GM23338 (cell line): ENCODE measurements at regions not wholly inside any gene's neighbourhood (a gene's known extent, or its start where the extent isn't known, plus 50 kb on each side); places are given as distances from the start of the nearest gene placed in this dataset.

Source experiments
- ATAC-seq: fragments of 200-7000 bp; cut with Tn5 transposase; 3 replicates; pipeline ENCODE4 v1.9.1; 2020
- DNase-seq: peaks from one replicate; pipeline ENCODE4 v3.0.0-alpha.2; 2015; ENCODE audit warnings: low spot score
- H2AFZ ChIP-seq: fragments of 200-600 bp; sonication (generic); 2 replicates; pipeline ENCODE4 v1.8.0; 2016; ENCODE audit warnings: antibody characterized with exemption, mild to moderate bottlenecking, moderate library complexity
- H3F3A ChIP-seq: fragments of 200-600 bp; sonication (generic); replicated peaks from 2 replicates; pipeline ENCODE4 v1.8.0; 2017; ENCODE audit warnings: antibody characterized with exemption, mixed run types, low read depth
- H3K27ac ChIP-seq: fragments of 200-600 bp; sonication (generic); 2 replicates; pipeline ENCODE4 v1.6.1; 2016; ENCODE audit warnings: low read depth
- H3K27me3 ChIP-seq: fragments of 200-600 bp; sonication (generic); 2 replicates; pipeline ENCODE4 v1.8.0; 2016; ENCODE audit warnings: mild to moderate bottlenecking, mixed run types, moderate library complexity; ENCODE audit not compliant: insufficient read depth
- H3K36me3 ChIP-seq: fragments of 200-600 bp; sonication (generic); 2 replicates; pipeline ENCODE4 v1.8.0; 2016; ENCODE audit warnings: mild to moderate bottlenecking; ENCODE audit not compliant: insufficient read depth
- H3K4me1 ChIP-seq: fragments of 200-600 bp; sonication (generic); 2 replicates; pipeline ENCODE4 v1.8.0; 2016; ENCODE audit warnings: mild to moderate bottlenecking, moderate library complexity; ENCODE audit not compliant: insufficient read depth
- H3K4me2 ChIP-seq: fragments of 200-600 bp; sonication (generic); 2 replicates; pipeline ENCODE4 v1.7.1; 2017; ENCODE audit warnings: mixed run types
- H3K4me3 ChIP-seq: fragments of 200-600 bp; sonication (generic); 2 replicates; pipeline ENCODE4 v1.6.1; 2016; ENCODE audit warnings: mixed run types
- H3K79me2 ChIP-seq: fragments of 200-600 bp; sonication (generic); replicated peaks from 2 replicates; pipeline ENCODE4 v1.8.0; 2017; ENCODE audit warnings: mild to moderate bottlenecking; ENCODE audit not compliant: insufficient read depth
- H3K9me2 ChIP-seq: fragments of 200-600 bp; sonication (generic); 2 replicates; pipeline ENCODE4 v1.8.0; 2017; ENCODE audit not compliant: insufficient read depth
- H4K20me1 ChIP-seq: fragments of 200-600 bp; sonication (generic); replicated peaks from 2 replicates; pipeline ENCODE4 v1.8.0; 2017; ENCODE audit warnings: mild to moderate bottlenecking; ENCODE audit not compliant: insufficient read depth
- H3K27ac Mint-ChIP-seq: 2 replicates; pipeline ENCODE4 v1.8.0; 2020; ENCODE audit warnings: inconsistent platforms, mild to moderate bottlenecking, moderate library complexity, mixed read lengths
- H3K27me3 Mint-ChIP-seq: 3 replicates; pipeline ENCODE4 v1.8.0; 2022; ENCODE audit warnings: low read depth, mild to moderate bottlenecking, moderate library complexity, mixed read lengths, inconsistent platforms; ENCODE audit not compliant: insufficient read depth, poor library complexity
- H3K36me3 Mint-ChIP-seq: 3 replicates; pipeline ENCODE4 v1.8.0; 2021; ENCODE audit warnings: low read depth, mild to moderate bottlenecking, inconsistent platforms, moderate library complexity, mixed read lengths
- H3K4me1 Mint-ChIP-seq: 3 replicates; pipeline ENCODE4 v1.8.0; 2020; ENCODE audit warnings: mild to moderate bottlenecking, inconsistent platforms, mixed read lengths
- H3K4me3 Mint-ChIP-seq: 3 replicates; pipeline ENCODE4 v1.8.0; 2021; ENCODE audit warnings: moderate library complexity, mild to moderate bottlenecking, inconsistent platforms, mixed read lengths
- H3K9me3 Mint-ChIP-seq: 3 replicates; pipeline ENCODE4 v1.8.0; 2020; ENCODE audit warnings: moderate library complexity, mild to moderate bottlenecking, inconsistent platforms, mixed read lengths
- CREB1 ChIP-seq: fragments of 250-450 bp; sonication (Bioruptor Pico); IDR thresholded peaks from 2 replicates; pipeline ENCODE4 v1.5.0; 2020; ENCODE audit warnings: low read depth, mild to moderate bottlenecking, moderate library complexity
- NANOG ChIP-seq: IDR thresholded peaks from 2 replicates; pipeline ENCODE4 v1.6.1; 2016; ENCODE audit warnings: antibody characterized with exemption, borderline replicate concordance
- POLR2AphosphoS5 ChIP-seq: IDR thresholded peaks from 2 replicates; pipeline ENCODE4 v1.6.1; 2016; ENCODE audit warnings: antibody characterized with exemption, low read depth
- STAT1 ChIP-seq: IDR thresholded peaks from one replicate; pipeline ENCODE4 v1.6.1; 2016; ENCODE audit warnings: antibody characterized with exemption; ENCODE audit not compliant: unreplicated experiment
- ZNF114 ChIP-seq: fragments of 250-450 bp; sonication (Bioruptor Pico); IDR thresholded peaks from 2 replicates; pipeline ENCODE4 v1.5.0; 2020; ENCODE audit warnings: mild to moderate bottlenecking, moderate library complexity
- TF ChIP-seq, protein P1 (sequence below): IDR thresholded peaks from one replicate; pipeline ENCODE4 v1.6.1; 2018; ENCODE audit warnings: antibody characterized with exemption; ENCODE audit not compliant: unreplicated experiment
- TF ChIP-seq, protein P2 (sequence below): IDR thresholded peaks from 2 replicates; pipeline ENCODE4 v1.6.1; 2016; ENCODE audit warnings: antibody characterized with exemption
- TF ChIP-seq, protein P3 (sequence below): fragments of 250-450 bp; sonication (Bioruptor Pico); IDR thresholded peaks from 2 replicates; pipeline ENCODE4 v1.5.0; 2020; ENCODE audit warnings: mild to moderate bottlenecking, moderate library complexity

DNA sequence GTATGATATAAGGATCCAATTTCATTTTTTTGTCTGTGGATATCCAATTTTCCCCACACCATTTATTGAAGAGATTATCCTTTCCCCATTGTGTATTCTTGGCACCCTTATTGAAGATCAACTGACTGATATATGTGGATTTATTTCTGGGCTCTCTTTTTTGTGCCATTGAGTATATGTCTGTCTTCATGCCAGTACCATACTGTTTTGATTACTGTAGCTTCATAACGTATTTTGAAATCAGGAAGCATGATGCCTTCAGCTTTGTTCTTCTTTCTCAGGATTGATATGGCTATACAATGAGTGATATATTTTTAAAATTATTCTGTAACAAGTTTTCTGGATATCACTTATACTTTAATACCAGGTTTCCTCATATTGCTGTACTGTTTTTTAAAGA lies 58.1 kb upstream of the DLX2 start:
- Histone ChIP-seq H3F3A (no peaks in the 10 kb centered on the region), H3K27me3 (no peaks in the 10 kb centered on the region), H3K4me2 (no peak overlapping the region), H3K4me3 (no peak overlapping the region), H3K27ac (no peak overlapping the region), H3K4me1 (no peaks in the 10 kb centered on the region), H3K9me2 (no peaks in the 10 kb centered on the region), H3K36me3 (no peaks in the 10 kb centered on the region), H4K20me1 (no peaks in the 10 kb centered on the region), H3K79me2 (no peaks in the 10 kb centered on the region), H2AFZ (no peak overlapping the region)
- H3K36me3 Mint-ChIP-seq = peaks cover 5% of the 10 kb centered on the region; the same call in 2 of the 3 replicates
- no peaks in the 10 kb centered on the region for H3K27me3 Mint-ChIP-seq
- DNase-seq (no peak), ATAC-seq (no peak)
- no peak for TF ChIP-seq CREB1 (CRISPR knock-in tag)
- TF ChIP-seq STAT1 = no peak
- TF ChIP-seq, protein P1, sequence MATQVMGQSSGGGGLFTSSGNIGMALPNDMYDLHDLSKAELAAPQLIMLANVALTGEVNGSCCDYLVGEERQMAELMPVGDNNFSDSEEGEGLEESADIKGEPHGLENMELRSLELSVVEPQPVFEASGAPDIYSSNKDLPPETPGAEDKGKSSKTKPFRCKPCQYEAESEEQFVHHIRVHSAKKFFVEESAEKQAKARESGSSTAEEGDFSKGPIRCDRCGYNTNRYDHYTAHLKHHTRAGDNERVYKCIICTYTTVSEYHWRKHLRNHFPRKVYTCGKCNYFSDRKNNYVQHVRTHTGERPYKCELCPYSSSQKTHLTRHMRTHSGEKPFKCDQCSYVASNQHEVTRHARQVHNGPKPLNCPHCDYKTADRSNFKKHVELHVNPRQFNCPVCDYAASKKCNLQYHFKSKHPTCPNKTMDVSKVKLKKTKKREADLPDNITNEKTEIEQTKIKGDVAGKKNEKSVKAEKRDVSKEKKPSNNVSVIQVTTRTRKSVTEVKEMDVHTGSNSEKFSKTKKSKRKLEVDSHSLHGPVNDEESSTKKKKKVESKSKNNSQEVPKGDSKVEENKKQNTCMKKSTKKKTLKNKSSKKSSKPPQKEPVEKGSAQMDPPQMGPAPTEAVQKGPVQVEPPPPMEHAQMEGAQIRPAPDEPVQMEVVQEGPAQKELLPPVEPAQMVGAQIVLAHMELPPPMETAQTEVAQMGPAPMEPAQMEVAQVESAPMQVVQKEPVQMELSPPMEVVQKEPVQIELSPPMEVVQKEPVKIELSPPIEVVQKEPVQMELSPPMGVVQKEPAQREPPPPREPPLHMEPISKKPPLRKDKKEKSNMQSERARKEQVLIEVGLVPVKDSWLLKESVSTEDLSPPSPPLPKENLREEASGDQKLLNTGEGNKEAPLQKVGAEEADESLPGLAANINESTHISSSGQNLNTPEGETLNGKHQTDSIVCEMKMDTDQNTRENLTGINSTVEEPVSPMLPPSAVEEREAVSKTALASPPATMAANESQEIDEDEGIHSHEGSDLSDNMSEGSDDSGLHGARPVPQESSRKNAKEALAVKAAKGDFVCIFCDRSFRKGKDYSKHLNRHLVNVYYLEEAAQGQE = no peak
- TF ChIP-seq, protein P2, sequence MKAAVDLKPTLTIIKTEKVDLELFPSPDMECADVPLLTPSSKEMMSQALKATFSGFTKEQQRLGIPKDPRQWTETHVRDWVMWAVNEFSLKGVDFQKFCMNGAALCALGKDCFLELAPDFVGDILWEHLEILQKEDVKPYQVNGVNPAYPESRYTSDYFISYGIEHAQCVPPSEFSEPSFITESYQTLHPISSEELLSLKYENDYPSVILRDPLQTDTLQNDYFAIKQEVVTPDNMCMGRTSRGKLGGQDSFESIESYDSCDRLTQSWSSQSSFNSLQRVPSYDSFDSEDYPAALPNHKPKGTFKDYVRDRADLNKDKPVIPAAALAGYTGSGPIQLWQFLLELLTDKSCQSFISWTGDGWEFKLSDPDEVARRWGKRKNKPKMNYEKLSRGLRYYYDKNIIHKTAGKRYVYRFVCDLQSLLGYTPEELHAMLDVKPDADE = no peak
- TF ChIP-seq, protein P3, sequence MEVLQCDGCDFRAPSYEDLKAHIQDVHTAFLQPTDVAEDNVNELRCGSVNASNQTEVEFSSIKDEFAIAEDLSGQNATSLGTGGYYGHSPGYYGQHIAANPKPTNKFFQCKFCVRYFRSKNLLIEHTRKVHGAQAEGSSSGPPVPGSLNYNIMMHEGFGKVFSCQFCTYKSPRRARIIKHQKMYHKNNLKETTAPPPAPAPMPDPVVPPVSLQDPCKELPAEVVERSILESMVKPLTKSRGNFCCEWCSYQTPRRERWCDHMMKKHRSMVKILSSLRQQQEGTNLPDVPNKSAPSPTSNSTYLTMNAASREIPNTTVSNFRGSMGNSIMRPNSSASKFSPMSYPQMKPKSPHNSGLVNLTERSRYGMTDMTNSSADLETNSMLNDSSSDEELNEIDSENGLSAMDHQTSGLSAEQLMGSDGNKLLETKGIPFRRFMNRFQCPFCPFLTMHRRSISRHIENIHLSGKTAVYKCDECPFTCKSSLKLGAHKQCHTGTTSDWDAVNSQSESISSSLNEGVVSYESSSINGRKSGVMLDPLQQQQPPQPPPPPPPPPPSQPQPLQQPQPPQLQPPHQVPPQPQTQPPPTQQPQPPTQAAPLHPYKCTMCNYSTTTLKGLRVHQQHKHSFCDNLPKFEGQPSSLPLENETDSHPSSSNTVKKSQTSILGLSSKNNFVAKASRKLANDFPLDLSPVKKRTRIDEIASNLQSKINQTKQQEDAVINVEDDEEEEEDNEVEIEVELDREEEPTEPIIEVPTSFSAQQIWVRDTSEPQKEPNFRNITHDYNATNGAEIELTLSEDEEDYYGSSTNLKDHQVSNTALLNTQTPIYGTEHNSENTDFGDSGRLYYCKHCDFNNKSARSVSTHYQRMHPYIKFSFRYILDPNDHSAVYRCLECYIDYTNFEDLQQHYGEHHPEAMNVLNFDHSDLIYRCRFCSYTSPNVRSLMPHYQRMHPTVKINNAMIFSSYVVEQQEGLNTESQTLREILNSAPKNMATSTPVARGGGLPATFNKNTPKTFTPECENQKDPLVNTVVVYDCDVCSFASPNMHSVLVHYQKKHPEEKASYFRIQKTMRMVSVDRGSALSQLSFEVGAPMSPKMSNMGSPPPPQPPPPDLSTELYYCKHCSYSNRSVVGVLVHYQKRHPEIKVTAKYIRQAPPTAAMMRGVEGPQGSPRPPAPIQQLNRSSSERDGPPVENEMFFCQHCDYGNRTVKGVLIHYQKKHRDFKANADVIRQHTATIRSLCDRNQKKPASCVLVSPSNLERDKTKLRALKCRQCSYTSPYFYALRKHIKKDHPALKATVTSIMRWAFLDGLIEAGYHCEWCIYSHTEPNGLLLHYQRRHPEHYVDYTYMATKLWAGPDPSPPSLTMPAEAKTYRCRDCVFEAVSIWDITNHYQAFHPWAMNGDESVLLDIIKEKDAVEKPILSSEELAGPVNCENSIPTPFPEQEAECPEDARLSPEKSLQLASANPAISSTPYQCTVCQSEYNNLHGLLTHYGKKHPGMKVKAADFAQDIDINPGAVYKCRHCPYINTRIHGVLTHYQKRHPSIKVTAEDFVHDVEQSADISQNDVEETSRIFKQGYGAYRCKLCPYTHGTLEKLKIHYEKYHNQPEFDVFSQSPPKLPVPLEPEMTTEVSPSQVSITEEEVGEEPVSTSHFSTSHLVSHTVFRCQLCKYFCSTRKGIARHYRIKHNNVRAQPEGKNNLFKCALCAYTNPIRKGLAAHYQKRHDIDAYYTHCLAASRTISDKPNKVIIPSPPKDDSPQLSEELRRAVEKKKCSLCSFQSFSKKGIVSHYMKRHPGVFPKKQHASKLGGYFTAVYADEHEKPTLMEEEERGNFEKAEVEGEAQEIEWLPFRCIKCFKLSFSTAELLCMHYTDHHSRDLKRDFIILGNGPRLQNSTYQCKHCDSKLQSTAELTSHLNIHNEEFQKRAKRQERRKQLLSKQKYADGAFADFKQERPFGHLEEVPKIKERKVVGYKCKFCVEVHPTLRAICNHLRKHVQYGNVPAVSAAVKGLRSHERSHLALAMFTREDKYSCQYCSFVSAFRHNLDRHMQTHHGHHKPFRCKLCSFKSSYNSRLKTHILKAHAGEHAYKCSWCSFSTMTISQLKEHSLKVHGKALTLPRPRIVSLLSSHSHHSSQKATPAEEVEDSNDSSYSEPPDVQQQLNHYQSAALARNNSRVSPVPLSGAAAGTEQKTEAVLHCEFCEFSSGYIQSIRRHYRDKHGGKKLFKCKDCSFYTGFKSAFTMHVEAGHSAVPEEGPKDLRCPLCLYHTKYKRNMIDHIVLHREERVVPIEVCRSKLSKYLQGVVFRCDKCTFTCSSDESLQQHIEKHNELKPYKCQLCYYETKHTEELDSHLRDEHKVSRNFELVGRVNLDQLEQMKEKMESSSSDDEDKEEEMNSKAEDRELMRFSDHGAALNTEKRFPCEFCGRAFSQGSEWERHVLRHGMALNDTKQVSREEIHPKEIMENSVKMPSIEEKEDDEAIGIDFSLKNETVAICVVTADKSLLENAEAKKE (CRISPR knock-in tag) = no peak
- no peak for TF ChIP-seq ZNF114 (CRISPR knock-in tag)
- no peak for TF ChIP-seq NANOG
- no peak for TF ChIP-seq POLR2AphosphoS5
- no peak overlapping the region for H3K27ac Mint-ChIP-seq
- H3K4me1 Mint-ChIP-seq = no peaks in the 10 kb centered on the region
- peaks cover 18% of the 10 kb centered on the region for H3K9me3 Mint-ChIP-seq
- H3K4me3 Mint-ChIP-seq = no peak overlapping the region
